Stimulated activated CD4-positive, alpha-beta T cell treated with anti-CD3 and anti-CD28 coated beads, Interleukin-1b, Interleukin-23, amount 100 ng/mL, for 24 hours (primary cell): ENCODE measurements at regions not wholly inside any gene's neighbourhood (a gene's known extent, or its start where the extent isn't known, plus 50 kb on each side); places are given as distances from the start of the nearest gene placed in this dataset.
"Not testable (repeated sequence)": the region's sequence is repeated elsewhere in the genome, so short reads cannot be mapped to it uniquely, and the experiment has no call there.

Experiments used
- DNase-seq, 4 experiments: peaks; one replicate each; pipeline ENCODE4 v3.0.0-alpha.2; 2020; ENCODE audit warnings: low read depth in 4 of 4, low spot score in 1 of 4

DNA sequence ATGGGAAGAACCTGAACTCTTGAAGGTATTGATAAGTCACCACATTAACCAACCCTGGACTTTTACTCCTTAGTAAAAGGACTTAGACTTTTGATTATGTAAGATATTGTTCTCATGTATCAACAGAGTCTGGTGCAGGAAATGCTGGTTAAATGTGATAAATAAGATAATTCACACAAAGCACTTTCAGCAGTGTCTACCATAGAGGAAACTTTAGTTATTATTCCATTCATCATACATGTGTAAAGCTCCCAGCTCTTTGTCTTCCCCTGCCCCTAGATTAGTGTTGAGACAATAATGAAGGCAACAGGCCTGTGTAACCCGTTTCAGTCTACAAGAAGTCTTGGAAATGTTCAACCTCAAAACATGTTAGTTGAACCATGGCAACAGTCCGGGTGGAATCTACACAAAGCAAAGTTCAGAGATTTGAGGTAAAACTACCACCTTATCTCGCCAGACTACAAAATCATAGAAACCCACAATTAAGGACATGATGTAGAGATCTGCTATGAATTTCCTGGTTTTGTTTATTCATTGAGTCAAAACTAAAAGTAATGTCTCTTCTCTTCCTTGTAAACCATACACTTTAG is 109.9 kb upstream of the ADO start:
- no peak for DNase-seq

- DNase-seq = no peak
Observed at GRCh38 chr10:62696798-62697197, 107.7 kb upstream of the ADO start.

DNA sequence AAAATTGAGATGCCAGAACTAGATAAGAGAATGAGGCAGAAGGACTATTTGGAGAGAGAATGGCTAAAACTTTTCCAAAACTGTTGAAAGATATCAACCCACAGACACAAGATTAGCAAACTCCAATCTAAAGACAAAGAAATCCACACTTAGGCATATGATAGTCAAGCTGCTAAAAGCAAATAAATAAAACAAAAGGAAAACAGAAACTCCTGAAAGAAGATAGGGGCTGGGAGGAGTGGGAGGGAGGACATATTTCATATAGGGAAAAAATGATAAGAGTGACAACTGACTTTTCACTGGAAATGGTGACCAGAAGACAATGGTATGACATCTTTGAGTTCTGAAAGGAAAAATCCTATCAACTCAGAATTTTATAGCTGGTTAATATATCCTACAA is 105.4 kb upstream of the ADO start:
- DNase-seq = no peak

DNA sequence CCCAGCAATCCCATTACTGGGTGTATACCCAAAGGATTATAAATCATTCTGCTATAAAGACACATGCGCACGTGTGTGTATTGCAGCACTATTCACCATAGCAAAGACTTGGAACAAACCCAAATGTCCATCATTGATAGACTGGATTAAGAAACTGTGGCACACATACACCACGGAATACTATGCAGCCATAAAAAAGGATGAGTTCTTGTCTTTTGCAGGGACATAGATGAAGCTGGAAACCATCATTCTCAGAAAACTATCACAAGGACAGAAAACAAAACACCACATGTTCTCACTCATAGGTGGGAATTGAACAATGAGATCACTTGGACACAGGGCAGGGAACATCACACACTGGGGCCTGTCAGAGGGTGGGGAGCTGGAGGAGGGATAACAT is 100.4 kb upstream of the ADO start:
- not testable (repeated sequence) for DNase-seq

DNA sequence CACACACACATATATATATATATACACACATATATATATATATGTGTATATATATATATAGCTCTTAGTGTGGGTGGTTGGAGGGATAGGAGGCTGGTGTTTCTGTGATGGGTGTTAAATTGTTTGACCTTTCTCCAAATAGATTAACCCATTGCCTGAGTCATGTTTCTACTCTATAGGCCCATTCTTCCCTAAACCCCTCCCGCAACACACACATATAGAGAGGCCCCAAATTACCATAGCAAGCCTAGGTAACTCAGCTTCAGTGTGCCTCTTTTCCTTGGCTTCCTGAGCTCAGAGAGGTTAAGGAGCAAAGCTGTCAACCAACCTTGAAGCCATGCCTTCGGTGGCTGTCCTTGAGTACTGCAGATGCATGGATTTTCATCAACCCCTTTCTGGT is 98.7 kb upstream of the ADO start:
- no peak for DNase-seq

DNA sequence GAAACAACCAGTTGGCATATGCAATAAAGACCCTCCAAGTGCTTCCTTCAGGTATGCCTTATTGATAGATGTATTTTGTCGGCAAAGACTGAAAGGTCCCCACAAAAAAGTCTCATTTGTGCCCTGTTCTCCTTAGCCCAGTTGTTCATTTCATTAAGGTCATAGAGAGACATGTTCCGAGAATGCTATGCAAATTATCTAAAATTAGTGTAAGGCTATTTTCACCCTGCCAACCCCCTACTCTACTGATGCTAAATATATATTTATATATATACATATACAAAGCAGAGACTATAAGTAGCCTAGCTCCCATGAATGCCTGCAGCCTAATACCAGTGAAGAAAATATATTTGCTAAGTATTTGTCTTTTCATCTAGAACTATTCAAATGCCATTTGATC is 96.7 kb upstream of the ADO start:
- DNase-seq = no peak

DNA sequence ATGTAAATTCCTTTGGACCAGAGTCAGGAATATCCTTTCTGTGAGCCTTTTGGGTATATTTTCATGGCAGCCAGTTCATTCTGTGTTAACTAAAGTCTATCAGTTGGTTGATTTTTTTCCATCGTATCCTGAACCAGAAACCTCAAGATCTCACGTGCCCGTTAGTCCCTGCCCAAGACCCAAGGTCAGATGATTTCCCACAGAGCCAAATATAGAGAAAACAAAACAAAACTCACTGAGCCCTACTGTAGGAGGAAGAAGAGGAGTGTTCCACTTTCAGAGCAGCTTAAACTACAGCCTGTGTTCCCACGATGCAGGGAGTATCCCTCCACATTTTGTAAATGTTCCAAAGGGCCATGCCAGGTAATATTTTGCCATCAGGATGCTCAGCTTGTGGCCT is 96.0 kb upstream of the ADO start:
- no peak for DNase-seq

GRCh38 chr10:62709200-62709599 is 95.3 kb upstream of the ADO start:
- no peak for DNase-seq

DNA sequence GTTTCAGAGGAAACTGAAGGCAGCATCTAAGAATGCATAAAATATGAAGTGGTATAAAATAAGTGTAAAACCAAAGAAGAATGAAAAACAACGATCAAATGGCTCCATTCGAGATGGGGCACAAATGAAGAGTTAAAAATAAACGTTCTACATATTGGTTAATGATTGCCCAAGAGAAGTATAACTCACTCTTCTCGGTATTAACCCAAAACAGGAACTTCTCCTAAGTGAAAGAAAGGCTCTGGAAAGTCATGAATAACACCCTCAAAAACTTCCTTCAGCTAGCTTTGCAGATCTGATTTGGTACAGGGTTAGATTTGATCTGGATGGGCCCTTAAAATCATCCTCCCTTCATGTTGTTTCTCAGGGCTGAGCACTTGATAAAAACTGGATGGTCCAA is 94.3 kb upstream of the ADO start:
- DNase-seq = no peak

GRCh38 chr10:62715383-62715782 is 89.1 kb upstream of the ADO start:
- DNase-seq = no peak

GRCh38 chr10:62718585-62718984 is 85.9 kb upstream of the ADO start:
- no peak for DNase-seq

GRCh38 chr10:62719061-62719460 is 85.5 kb upstream of the ADO start:
- no peak for DNase-seq

DNA sequence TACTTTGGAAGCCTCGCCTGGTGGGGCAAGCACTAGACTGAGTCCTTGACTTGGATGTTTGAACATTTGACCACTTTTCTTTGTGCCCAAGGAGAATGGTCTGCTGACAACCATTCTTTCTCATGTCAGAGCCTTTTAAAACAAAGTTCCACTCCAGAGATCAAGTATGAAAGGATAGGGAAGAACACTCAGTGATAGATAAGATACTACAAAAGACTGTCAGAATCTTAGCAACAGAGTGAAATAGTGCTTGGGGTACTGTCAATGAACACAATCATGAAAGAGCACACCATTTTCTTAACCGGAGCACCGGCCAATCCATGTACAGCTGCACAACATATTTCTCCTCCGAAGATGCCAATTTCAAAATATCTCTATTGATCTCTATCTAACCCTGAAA is 82.8 kb upstream of the ADO start:
- no peak for DNase-seq

DNA sequence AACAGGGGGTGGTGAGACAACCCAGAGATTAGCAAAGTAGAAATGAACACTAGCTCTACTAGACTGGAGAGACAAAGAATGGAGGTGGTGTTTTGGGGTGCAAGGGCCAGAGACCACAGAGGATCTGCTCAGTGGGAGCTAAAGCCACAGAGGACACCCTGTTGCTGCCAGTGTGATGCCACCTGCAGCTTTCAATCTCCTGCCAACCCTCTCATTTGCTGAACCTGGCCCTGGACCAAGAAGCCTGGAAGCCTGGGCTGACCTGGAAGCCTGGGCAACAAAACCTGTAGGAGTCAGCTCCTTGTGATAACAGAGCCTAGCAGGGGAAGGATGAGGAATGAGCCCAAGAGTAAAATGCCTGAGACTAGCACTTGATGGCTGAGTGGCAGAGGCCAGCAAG is 81.1 kb upstream of the ADO start:
- DNase-seq = no peak

DNA sequence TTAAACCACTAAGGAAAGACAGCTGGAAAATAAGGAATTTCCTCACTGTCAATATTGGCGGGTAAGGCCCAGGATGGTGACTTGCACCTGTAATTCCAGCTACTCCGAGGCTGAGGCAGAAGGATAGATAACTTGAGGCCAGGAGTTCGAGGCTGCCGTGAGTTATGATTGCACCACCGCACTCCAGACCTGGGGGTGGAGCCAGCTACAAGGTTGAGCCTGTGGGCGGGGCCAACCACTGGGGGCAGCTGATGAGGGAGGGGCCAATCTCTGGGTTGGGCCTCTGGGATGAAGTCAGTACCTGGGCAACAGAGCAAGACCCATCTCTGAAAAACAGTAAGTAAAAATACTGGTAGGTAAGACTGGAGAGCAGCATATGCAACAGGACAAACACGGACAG is 80.1 kb upstream of the ADO start:
- no peak for DNase-seq

DNA sequence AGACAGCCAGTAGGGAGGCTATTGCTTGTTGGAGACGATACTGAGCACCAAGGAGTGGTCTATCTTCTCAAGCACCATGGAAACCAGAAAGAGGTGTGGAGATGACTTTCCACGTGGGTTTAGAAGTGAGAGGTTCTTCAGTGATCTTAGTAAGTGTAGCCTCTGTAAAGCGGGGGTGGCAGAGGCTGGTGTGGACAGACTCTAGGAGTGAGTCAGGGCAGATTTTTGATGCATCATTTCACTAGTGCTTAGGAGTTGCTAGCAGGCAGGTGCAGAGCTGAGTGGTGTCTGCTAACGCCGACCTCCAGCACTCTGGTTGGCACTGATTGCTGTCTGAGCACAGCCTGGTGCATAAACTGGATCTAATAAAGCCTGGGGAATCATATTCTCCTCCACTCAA is 78.4 kb upstream of the ADO start:
- peak in 3 of 4 experiments; percentile 36 to 62 (median 48) for DNase-seq

DNA sequence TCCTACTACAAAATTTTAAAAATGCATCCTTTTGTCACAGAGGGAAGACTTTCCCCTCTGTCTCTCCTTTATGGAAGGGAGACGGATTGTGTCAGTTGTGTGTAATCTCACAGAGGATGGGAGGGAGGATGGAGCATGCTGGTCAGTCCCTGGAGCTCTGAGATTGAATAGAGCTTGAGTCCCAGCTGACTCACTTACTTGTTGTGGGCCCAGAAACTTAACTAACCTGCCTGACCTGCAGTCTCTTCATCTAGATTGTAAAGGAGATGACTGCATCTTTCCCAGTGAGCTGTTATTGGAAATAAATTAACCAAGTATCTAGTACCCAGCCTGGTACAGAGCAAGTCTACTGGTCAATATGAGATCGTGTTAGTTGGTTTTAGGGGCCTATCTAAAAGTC is 77.9 kb upstream of the ADO start:
- DNase-seq = no peak

DNA sequence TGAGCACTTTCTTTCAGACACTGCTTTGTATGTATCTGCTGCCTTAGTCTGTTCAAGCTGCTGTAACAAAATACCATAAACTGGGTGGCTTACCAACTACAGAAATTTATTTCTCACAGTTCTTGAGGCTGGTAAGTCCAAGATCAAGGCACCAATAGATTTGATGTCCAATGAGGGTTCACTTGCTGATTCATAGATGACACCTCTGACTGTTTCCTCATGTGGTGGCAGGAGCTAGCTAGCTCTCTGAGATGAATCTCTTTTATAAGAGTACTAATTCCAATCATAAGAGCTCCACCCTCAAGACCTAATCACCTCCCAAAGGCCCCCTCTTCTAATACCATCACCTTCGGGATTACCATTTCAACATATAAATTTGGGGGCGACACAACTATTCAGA is 76.6 kb upstream of the ADO start:
- no peak for DNase-seq

GRCh38 chr10:62728479-62728878 is 76.0 kb upstream of the ADO start:
- DNase-seq = no peak

GRCh38 chr10:62732841-62733653 is 71.5 kb upstream of the ADO start:
- peak in 3 of 4 experiments; percentile 24 to 44 (median 38) for DNase-seq

GRCh38 chr10:62733654-62734293 is 70.7 kb upstream of the ADO start:
- DNase-seq = no peak

DNA sequence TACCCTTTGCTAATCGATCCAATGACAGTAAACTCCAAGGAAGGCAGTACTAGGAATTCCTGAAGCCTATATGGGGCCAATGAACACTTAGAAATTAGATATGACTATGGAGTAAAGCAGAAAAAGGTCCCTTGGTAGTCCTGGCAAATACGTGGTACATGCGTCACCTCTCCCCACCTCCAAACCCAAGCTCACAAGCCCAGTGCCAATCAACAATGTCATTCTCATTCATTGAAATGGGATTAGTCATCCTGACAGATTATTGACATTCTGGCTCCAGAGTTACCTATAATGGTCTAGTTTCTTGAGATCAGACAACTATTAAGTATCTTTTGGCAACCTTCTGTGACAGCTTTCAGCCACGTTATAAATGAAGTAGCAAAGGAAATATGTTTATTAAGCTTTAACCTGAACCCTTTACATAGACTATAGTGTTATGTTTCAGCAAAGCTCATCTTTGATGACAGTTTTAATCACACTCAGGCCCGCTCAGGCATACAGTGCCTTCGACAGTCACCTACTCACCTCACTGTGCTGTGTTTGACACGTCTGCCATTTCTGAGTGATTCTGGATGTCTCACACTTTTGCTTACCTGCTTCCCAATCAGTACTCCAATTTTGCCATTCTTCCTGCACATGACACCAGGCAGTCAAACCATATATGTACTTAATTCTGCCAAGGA is 69.6 kb upstream of the ADO start:
- DNase-seq = no peak
